Femur (tissue), 1 donor: ENCODE measurements at regions not wholly inside any gene's neighbourhood (a gene's known extent, or its start where the extent isn't known, plus 50 kb on each side); places are given as distances from the start of the nearest gene placed in this dataset.
"Not testable (repeated sequence)": the region's sequence is repeated elsewhere in the genome, so short reads cannot be mapped to it uniquely, and the experiment has no call there.

Experiments
- DNase-seq: peaks from one replicate; pipeline ENCODE4 v3.0.0-alpha.2; 2017

DNA sequence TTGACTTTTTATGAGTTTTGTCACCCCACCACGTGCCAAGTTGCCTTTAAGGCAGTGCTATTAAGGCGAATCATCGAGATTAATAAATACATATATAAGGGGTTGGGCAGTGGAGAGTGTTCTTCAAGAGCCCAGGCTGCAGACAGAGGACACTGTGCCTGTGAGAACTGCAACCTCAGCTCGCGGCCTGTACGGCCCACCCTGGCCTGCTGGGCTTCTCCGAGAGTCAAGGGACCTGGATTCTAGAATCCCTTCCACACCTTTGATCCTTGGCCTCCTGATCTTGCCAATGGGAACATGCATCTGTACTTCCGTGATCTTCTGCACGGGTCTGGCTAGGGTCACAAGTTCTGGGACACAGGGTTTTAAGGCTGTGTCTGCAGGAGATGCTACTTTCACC is 54.5 kb downstream of the IRX5 start:
- DNase-seq: no peak

DNA sequence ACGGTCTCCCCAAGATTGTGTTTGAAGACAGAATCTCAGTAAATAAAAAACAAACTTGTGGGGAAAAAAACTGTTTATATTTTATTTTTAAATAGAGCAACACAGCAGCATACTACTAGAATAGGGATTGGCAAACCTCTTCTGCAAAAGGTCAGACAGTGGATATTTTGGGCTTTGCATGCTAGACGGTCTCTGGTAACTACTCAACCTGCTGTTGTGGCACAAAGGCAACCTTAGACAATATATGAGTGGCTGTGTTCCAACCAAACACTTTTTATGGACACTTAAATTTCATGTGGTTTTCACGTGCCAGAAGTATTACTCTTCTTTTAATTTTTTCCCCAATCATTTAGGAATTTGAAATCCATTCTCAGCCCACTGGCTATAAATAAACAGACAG is 55.0 kb downstream of the IRX5 start:
- no peak for DNase-seq

DNA sequence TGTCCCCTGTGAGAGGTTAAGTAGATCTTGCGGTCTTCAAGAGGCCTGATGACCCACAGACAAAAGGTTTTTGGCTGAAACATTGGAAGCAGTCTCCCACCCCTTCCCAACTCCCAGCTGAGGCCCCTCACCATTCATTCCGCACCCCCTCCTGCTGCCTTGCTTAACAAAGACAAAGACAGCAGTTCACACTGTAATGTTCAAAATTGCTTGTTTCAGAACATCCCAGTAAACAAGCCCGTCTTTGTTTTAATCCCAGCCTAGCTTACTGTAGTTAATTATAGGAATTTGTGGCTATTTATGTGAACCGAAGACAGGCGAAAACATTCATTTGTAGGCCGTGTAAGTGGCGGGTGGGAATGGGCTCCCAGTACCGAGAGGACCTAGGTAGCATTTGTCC is 55.7 kb downstream of the IRX5 start:
- DNase-seq: no peak

DNA sequence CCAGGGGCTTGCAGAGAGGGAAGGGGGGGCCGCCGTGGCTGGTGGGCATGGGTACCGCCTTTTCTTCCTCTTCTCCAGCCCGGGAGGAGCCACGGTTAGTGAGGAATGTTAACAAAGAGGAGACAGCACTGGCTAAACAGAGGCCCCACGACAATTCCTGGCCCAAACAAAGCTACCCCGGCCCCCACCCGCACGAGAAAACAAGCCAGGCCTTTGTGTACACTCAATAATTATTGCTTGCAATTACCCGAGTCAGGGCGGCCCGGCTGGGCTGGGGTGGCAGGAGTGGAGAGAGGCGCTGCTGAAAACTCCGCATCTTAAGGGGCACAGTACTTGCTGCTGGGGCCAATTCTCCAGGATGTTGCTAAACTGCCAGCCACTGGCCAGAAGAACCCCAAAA is 56.4 kb downstream of the IRX5 start:
- DNase-seq: no peak

DNA sequence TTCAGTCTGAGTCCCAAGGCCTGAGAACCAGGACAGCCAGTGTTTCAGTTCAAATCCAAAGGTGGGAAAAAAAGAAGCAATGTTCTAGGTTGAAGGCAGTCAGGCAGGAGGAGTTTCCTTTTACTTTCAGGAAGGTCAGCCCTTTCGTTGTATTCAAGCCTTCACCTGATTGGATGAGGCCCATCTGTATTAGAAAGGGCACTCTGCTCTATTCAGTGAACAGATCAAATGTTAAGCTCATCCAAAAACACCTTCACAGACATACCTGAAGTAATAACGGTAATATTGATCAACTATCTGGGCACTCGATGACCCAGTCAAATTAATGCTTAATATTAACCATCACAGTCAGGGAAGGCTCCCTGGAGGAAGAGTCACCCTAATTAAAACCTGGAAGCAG is 60.9 kb downstream of the IRX5 start:
- DNase-seq: no peak

DNA sequence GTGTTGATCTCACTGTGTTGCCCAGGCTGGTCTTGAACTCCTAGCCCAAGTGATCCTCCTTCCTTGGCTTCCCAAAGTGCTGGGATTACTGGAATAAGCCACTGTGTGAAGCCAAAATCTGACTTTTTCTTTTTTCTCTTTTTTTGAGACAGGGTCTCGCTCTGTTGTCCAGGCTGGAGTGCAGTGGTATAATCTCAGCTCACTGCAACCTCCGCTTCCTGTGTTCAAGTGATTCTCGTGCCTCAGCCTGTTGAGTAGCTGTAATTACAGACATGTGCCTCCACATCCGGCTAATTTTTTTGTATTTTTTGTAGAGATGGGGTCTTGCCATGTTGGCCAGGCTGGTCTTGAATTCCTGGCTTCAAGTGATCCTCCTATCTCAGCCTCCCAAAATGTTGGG is 61.3 kb downstream of the IRX5 start:
- not testable (repeated sequence) for DNase-seq

DNA sequence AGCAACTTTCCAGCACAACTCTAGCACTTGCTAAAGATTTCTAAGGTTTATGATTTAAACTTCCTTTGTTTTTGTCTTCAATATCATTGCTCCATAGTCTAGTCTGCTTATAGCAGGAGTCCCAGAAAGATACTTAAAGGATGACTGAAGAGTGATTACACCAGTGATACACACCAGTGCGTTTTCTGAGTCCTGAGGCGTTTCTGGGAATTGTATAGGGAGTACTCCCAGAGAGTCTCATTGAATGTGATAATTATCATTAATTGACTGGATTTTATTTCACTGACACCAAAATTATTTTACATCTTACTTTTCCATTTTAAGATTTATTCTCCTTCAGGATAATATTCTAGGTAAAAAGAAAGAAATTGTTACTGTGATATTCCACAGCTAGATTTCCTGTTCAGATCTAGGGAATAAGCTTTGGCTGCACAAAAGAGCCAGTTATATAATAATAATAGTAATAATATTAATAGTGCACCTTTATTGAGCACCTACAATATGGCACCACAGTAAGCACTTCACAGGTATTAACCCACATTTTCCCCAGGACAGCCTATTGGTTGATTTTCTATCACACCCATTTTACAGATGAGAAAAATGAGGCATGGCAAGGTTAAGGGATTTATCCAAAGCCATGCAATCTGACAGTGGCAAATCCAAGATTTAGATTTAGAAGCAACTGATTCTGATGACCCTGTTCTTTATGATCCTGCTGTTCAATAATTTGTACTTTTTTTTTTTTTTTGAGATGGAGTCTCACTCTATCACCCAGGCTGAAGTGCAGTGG is 62.6 kb downstream of the IRX5 start:
- no peak for DNase-seq

DNA sequence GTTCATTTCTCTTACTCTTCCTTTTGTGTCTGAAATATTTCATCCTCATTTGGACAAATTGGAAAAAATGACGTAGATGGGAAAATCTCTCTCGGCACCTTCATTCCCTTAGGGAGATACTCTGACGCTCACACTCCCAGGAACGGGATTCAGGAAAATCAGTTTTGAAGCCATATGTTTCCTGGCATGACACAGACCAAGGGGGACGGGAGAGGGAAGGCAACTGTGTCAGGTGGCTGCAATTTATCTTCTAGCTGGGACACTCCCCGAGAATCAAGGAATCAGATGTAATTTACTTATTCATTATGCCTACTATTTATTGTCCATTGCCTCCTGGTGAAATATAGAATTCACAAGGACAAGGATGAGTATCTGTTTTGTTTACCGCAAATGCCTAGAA is 65.5 kb downstream of the IRX5 start:
- DNase-seq: no peak

DNA sequence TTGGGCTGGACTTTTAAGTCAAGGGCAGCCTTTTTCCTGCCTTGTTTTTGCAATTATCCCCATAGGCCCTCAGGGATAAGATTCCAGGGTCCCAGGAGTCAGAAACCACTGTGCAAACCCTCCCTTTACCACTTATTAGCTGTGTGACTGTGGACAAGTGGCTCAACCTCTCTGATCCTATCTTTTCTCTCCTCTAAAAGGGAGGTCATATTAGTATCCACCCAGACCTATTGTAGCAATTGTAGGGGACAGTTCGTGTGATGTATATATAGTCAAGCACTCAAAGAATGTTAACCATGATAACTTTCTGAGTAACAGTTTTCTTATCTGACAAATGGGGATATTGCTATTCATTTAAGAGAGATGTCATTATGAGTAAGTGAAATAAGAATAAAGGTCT is 68.2 kb downstream of the IRX5 start:
- no peak for DNase-seq

DNA sequence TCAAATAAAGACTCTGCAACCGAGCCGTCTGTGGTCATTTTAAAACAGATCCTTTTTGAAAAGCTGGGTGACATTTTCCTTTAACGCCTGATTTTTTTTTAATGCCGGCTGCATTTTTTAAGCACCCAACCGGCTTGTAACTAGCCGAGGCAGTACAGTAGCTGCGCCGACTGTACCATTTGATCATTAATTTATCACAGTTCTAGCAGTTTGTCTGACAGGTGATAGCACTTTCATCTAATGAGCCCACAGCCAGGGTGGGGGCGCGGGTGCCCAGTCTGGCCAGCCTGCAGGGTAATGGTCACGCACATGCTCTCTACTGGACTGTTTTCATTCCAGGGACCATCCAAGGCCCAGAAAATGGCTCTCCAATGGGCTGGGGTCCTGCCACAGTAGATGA is 68.8 kb downstream of the IRX5 start:
- no peak for DNase-seq

DNA sequence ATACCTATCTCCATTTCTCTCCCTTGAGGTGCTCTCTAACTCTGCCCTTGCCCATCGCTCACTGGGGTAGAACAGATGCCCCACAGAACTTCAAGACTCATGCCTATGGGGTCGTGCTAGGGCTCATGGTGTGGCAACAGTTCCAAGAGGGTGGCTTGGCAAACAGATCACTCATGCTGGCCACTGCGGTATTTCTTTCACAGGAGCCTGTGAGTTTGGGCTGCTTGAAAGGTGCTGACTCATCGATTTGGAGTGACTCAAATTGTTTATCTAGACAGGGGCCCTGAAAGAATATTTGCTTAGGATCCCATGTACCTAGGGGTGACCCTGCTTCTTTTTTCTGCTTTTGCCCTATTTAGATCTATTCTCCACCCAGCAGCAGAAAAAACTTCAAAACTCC is 69.9 kb downstream of the IRX5 start:
- DNase-seq: no peak

DNA sequence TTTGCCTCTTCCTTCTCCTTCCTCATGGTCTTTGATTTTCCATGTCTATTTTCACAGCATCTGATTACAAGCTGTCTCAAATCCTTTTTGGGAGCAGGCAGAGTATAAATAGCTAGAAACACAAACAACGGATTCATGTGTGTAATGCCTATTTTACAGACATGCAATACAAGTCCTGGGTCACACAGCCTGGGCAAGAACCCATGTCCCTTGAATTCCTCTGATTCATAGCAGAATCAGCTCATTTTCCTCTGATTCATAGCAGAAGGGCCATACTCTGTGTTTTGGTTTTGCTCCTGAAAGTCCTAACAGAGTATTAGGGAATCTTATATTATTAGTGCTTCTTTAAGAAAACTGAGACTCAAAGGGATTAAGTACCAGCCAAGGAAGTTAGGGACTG is 71.3 kb downstream of the IRX5 start:
- DNase-seq: no peak

DNA sequence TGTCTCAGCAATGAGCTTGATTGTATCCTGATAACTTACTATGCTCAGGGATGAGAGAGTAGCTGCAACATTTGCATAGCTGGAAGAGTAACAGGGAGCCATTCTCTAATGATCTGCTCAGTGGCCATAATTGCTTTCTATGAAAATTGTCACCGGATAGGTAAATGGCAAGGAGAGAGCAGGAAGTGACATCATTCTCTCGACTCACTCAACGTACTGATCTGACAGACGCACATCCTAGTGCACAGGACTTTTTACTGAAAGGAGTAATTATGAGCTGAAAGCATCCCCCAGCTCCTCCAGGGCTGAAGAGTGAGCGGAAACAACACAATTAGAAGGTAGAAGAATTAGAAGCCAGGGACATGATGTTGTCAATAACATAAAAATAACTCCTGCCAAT is 71.8 kb downstream of the IRX5 start:
- no peak for DNase-seq

DNA sequence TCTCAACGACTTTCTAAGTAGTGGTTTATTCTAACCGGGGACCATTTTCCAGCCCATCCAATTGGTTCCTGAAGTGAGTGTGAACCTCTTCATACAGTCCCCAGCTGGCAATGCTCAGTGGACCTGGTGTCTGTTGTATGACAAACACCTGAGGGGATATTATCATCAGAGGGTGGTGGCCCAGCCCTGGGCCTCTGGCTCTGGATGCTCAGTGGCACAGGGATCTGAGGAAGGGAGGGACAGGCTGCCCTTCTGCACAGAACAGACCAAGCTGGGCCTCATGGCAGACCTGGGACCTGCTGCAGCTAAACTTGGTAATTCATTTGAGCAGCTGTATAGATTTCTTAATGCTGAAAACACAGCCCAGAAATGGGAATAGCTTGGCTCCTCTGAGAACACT is 72.6 kb downstream of the IRX5 start:
- DNase-seq: no peak

DNA sequence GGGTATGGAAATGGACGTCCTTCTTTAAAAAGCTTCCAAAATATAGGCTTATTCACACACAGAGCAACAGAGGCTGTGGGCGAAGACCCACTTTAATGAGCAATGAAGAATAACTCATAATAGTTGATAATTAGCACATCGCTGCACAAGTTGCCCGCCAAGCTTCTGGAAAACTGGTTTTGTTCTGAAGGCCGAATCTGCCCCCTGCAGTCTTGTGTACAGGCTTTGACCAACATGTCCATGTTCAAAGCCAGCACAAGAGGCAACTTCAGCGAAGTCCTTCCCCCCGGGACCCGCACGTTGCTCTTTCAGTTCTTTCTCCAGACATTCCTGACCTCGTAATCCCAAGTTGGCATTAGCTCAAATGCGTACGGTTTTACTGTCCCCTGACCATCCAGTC is 73.3 kb downstream of the IRX5 start:
- DNase-seq: no peak

DNA sequence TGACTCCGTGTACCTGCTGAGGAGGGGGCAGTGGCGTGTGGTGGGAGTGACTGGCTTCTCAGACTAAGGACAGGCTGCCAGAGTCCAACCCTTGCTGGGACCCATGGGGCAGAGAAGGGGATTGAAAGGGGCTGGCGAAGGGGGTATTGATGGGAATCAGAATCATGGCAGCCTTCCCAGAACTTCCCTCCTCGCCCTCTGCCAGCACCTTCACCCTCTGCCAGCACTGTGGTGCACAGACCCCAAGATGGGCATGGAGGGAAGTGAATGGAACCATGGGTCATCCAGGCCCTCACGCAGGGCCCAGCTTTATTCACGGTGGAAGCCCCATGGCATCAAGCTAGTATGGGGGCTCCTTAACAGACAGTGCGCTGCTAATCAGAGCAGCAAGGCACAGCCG is 76.8 kb downstream of the IRX5 start:
- DNase-seq: no peak

DNA sequence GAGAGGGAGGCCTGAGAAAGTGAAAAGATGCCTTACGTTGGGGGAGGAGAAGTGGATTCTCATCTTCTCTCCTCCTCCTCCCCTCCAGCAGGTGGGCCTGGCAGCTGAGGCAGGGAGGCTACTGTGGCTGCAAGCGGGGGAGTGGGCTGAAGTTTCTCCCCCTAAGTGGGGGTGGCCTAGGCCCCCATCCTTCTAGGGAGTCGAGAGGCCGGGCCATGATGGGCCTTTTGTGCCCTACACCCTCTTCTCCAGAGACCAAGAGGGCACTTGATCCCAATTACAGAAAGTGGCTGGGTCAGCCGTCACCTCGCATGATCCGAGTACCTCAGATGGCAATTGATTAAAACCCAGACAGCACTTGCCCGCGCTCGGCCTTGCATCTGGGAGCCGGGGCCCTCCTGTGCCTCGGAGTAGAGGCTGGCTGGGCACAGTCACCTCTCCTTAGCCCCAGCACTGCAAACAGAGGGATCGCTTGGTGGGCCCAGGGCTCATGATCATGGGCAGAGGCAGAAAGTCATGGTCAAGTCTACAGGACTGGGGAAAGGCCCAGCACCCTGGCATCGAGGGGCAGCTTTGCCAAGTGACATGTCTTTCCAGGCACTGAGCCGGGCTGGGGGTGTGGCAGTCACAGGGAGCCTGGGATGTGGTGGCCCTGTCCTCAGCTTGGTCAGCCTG is 78.3 kb downstream of the IRX5 start:
- DNase-seq: no peak

DNA sequence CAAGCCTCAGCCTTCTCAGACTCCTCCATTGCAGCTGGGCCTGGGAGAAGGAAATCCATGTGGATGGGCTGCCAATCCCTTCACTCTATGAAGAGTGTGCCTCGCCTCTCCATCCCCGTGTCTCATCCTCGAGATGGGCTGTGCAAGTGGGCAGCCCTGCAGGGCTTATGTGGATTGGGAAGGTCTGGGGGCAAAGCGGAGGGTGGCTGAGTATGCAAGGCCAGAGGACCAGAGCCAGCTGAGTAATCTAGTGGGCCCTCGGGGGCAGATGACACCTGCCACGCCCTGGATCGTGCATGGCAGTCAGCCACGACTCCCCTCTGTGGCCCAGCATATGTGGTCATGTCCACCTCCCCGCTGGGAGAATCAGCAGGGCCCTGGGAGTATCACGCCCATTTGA is 78.9 kb downstream of the IRX5 start:
- DNase-seq: no peak

DNA sequence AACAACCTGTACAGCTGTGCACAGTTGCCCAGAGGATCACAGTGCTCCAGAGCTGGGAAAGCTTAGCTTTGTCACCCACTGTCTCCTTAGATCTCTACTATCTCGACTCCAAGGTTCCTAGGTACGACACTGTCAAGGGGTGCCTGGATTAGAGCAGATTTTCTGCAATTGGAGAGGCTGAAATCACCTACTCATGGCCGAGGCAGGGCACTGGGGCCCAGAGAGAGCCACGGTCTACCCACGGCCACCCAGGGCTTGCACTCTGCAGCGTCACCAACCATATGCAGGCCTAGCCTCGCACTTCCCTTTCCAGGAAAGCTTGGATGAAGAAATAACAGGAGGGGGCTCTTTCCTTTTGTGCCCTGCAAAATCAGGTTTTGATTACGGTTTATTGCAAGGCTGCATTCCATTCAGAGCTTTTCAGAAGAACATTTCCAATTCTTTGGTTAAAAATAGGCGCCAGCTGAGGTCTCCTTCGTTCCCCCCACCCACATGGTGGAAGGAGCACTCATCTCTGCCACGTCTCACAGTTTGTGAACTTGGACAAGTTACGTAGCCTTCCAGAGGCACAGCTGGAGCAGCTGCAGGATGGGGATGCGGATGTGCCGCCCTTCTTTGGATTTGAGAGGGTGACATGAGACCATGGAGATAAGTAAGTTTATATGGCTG is 80.0 kb downstream of the IRX5 start:
- DNase-seq: no peak

DNA sequence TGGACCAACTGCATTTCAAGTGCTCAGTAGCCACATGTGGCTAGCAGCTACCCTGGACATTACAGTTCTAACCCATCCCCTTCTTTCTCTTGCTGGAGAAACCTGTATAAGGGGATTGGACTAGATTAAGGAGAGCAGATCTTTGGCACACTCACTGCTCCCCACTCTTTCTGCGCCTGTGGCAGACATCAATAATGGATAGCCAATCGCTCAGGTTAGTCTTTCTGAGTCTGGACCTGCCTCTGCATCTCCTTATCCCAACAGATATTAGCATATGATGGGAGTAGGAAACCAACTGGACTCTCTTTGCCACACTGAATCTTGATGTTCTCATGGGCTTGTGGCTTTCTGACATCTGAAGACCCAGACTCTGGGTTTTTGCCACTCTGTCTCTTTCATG is 81.7 kb downstream of the IRX5 start:
- DNase-seq: no peak

DNA sequence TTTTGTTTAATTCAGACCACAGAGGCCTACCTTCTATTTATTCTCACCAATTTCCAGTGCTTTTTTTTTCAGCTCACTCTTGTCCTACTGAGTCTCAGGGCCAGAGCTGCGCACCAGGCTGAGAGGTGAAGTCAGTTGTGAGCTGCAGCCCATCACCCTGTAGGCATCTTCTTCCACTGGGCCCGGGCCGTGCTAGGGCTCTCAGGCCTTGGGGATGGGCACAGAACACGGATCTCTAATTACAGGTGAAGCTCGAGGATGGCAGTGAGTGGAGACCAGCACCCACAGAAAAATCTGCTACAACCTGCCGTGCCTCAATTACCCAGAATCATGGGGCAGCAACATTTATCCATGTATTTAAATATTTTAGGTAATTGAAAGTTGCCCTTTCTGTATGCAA is 82.1 kb downstream of the IRX5 start:
- no peak for DNase-seq

DNA sequence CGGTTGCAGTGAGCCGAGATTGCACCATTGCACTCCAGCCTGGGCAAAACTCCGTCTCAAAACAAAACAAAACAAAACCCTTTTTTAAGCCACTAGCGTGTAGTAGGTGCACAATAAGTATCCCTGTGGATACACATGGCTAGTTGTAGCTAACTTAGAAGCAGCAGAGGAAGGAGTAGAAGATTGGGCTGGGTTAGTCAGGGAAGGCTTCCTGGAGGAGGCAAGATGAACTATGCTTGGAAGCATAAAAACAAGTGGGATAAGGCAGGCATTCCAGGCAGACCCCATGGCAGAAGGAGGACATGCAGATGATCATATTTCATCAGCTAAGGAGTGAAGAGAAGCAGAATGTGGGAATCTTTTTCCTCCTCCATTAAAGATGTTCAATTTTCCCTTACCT is 83.4 kb downstream of the IRX5 start:
- DNase-seq: no peak

DNA sequence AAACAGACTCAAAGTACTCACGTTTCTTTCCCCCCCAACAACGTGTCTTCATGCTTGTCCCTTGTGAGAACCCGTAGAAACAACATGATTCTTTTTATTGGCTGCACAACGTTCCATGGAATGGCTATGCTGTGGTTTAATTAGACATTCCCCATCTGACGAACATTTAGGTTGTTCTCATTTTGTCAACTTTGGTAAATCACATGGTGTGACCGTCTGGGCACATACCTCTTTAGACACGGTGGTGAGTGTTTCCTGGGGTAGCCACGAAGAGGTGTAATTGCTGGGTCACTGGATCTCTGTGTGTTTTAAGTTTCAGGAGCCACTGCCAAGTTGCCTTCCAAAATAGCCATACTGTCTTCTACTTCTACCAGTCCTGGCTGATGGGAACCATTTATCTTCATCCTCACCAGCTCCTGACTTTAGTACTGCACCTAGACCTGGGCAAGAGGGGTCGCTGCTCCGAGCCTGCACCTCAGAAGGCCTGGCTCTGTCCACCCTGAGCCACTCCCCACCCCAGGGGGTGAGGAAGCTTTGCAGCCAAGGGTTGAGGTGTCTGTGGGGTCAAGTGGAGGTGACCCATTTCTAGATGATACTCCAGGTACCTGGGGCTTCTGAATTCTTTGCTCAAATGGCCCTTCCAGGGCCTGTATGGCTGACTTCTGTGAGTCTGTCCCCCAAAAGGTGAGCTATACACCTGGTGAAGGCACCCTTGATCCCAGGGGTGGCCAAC is 84.7 kb downstream of the IRX5 start:
- no peak for DNase-seq

DNA sequence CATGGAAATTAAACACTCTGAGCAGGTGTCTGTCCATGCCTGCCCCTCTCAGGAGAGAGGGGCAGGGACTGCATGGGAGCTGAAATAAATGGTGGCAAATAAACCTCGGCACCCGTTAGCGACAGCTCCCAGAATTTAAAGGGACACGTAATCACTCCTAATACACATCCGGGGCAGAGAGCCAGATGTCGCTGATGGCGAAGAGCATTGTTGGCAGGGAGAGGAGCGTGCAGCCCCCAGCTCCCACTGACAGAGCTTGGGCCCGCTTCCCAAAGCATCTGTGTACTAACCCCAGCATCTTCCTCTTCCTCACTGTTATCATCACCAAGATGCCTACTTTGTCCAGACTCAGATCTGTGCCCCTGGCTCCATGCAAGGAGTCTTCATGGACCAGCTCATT is 85.8 kb downstream of the IRX5 start:
- no peak for DNase-seq
